Iris pigment epithelial cell (primary cell): ENCODE measurements at regions not wholly inside any gene's neighbourhood (a gene's known extent, or its start where the extent isn't known, plus 50 kb on each side); places are given as distances from the start of the nearest gene placed in this dataset.
"Not testable (repeated sequence)": the region's sequence is repeated elsewhere in the genome, so short reads cannot be mapped to it uniquely, and the experiment has no call there.

Experiments used
- DNase-seq: peaks from one replicate; pipeline ENCODE4 v3.0.0-alpha.2; 2011; ENCODE audit warnings: low read depth

GRCh38 chr16:17747081-17747756, 276.5 kb upstream of the XYLT1 start:
- DNase-seq, result no peak

- no peak for DNase-seq
Observed at GRCh38 chr16:17744921-17745572, 274.3 kb upstream of the XYLT1 start.

GRCh38 chr16:17743578-17743977, 272.8 kb upstream of the XYLT1 start:
- no peak for DNase-seq

GRCh38 chr16:17743158-17743557, 272.4 kb upstream of the XYLT1 start:
- no peak for DNase-seq

- not testable (repeated sequence) for DNase-seq
Observed at GRCh38 chr16:17735099-17735498, 264.3 kb upstream of the XYLT1 start.

- no peak for DNase-seq
Observed at GRCh38 chr16:17729820-17730219, 259.1 kb upstream of the XYLT1 start.

GRCh38 chr16:17728196-17728595, 257.4 kb upstream of the XYLT1 start:
- DNase-seq, result no peak

GRCh38 chr16:17724242-17724898, 253.6 kb upstream of the XYLT1 start:
- DNase-seq, result no peak

- DNase-seq, result no peak
Observed at GRCh38 chr16:17723531-17724134, 252.9 kb upstream of the XYLT1 start.

GRCh38 chr16:17718495-17718894, 247.7 kb upstream of the XYLT1 start:
- no peak for DNase-seq

GRCh38 chr16:17705847-17706246, 235.1 kb upstream of the XYLT1 start:
- DNase-seq, result no peak

GRCh38 chr16:17696616-17697015, 225.9 kb upstream of the XYLT1 start:
- DNase-seq, result no peak

- no peak for DNase-seq
Observed at GRCh38 chr16:17692484-17692883, 221.7 kb upstream of the XYLT1 start.

GRCh38 chr16:17691899-17692176, 221.1 kb upstream of the XYLT1 start:
- no peak for DNase-seq

GRCh38 chr16:17691106-17691898, 220.5 kb upstream of the XYLT1 start:
- DNase-seq, result no peak

GRCh38 chr16:17685447-17685846, 214.7 kb upstream of the XYLT1 start:
- DNase-seq, result no peak

- no peak for DNase-seq
Observed at GRCh38 chr16:17683281-17683680, 212.5 kb upstream of the XYLT1 start.

- no peak for DNase-seq
Observed at GRCh38 chr16:17676171-17676570, 205.4 kb upstream of the XYLT1 start.

- no peak for DNase-seq
Observed at GRCh38 chr16:17668386-17668785, 197.6 kb upstream of the XYLT1 start.

- DNase-seq, result no peak
Observed at GRCh38 chr16:17666293-17666692, 195.5 kb upstream of the XYLT1 start.

- no peak for DNase-seq
Observed at GRCh38 chr16:17658881-17659280, 188.1 kb upstream of the XYLT1 start.

- DNase-seq, result no peak
Observed at GRCh38 chr16:17657045-17657444, 186.3 kb upstream of the XYLT1 start.
